Stimulated activated CD8-positive, alpha-beta memory T cell treated with anti-CD3 and anti-CD28 coated beads, Interleukin-4, amount 100 ng/mL, for 1 hour (primary cell): ENCODE measurements at regions not wholly inside any gene's neighbourhood (a gene's known extent, or its start where the extent isn't known, plus 50 kb on each side); places are given as distances from the start of the nearest gene placed in this dataset.

Source experiments
- DNase-seq, 2 donors: peaks; one replicate each; pipeline ENCODE4 v3.0.0-alpha.2; 2020; ENCODE audit warnings: low read depth in 2 of 2, low spot score in 1 of 2

DNA sequence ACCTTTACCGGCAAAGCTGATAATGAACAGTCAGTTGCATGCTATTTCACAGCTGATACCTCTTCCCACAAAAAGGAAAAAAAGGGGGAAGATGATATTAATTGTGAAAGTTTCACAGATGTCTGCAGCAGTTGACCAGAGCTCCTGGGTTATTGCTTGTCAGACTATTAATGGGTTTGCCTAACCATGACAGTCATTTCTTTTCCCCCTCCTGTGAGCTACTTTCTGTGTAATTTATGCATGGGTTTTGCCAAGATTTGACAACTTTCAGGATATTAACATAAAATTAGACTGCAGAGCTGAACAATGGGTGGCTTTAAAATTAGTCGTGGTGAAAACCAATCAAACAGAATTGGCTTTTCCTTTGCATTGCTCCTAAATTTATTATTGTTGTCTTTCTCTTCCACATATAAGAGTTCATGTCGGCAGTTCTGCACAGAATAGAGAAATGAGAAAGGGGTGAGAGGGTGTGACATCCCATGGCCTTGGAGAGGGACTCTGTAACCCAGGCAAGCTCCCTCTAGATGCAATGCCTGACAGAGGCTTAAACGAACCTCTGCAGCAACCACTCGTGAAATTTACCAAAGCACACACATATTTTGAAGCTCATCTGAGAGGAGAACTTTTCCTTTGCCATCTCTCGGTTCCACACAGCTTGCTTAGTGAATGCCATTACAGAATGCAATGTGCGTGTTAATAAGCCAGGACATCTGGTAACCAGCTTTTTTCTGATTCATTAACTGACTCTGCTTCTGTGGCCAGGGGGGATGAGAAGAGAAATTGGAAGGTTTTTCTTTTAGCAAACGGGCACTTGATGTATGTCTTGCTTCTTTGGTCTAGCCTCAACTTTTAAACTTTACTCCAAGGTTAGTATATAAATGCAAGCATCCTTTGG lies 82.2 kb upstream of the ITGA4 start:
- no peak for DNase-seq

DNA sequence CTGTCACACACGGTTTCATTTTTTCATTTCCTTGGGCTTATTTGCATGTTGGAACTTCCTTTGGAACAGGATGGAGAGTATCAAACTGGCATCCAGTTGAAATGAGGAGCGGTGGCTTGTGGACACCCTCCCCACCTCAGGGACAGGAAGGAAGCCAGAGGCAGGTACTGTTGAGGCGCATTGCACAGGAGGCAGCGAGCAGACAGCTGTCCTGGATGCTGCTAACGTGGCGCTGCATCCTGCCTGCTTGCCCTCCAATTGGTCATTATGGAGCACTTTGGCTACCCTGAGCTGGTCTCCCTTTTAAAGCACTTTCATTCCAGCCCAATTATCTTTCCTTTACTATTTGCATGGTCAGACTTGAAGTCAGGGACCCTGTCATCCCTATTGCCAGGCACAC lies 80.7 kb upstream of the ITGA4 start:
- DNase-seq, result no peak

DNA sequence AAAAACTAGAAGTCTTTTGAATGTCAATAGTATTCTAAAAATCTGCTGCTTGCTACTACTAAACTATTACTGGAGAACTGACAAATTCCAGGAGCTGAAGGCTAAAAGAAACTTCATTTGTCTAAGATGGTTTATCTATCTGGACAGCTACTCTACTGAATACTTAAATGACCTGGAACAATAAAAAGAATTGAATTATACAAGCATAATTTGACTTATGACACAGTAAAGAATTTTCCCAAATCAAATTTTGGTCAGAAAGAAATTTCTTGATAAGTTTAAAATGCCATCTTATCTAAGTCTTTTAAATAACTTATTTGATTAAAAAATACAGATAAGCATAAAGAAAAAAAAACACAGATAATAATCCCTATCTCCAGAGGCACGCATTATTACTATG lies 80.2 kb upstream of the ITGA4 start:
- no peak for DNase-seq

DNA sequence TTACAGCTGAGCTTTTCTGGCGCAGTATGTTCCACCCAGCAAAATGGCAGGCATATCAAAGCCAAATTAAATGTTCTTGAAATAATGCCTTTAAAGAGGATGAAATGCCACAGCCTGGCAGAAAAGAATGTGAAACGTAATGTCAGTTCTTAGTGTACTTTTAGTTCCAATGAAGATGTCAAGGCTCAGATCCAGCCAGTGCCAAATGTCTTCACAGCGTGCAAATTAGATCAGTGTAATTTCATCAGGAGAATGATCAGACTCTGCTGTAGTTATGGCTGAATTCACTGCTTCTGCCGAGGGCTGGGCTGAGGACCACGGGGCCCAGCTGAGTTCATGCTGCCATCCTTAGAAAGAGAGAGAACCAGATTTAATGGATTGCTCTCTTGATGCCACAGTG lies 78.7 kb upstream of the ITGA4 start:
- DNase-seq, result no peak

DNA sequence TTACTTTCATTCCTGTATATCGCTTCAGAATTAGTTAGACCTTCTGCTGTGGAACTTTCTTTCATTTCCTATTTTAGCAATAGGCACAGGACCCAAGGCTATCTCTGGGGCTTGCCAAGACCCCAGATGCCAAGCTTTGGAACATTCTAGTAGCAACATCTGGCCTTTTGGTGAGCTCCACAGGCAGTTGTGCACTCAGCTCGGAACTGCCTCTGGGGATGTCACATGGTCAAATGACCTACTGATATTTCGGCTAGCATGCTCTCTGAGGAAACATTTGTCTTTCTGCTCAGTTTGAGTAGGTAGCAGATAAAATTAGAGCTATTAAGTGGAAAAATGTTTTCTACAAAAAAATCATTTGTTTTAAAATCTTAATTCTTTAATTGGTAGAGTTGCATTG lies 76.6 kb upstream of the ITGA4 start:
- no peak for DNase-seq

DNA sequence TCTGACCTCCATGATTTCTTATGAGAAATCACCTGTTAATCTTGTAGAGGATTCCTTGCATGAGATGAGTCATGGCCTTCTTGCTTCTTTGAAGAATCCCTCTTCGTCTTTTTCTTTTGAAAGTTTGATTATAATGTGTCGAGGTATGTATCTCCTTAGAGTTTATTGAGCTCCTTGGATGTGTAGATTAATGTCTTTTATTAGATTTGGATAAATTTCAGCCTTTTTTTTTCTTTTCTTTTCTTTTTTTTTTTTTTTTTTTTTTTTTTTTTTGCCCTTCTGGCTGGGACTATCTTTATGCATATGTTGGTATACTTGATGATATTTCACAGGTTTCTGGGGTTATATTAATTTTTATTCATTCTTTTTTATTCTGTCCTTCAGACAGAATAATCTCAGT lies 72.3 kb upstream of the ITGA4 start:
- no peak for DNase-seq

DNA sequence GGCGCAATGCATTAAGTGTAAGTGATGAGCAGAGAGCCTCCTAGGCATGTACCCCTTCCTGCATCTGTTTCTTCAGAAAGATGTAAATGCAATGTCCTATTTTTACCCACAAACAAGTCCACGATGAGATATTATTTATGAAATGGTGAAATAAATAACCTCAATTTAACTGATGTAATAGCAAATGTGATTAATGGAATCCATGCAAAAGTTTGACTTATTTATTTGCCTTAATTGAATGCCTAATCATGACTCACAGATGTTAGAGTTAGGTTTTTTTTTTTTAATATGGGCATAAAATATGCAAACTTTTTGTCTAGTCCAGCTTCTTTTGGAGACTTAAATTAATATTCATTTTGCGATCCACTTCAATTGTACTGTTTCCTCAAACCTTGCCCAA lies 67.7 kb upstream of the ITGA4 start:
- no peak for DNase-seq

DNA sequence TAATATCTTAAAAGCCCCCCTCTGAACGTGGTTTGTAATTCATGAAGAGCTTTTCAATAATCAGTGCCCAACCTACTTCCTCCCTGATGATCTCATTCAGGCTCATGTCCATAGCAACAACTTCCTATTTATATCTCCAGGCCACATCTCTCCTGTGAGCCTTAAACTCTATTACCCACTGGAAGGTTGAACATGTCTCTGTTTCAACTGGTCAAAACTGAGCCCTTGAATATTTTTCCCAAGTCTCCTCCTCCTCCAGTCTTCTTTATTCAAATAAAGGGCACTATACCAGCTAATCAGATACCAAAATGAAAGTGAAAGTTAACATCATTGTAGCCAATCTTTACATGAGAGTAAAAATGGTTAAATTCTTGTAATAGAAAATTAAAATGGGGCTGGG lies 63.7 kb upstream of the ITGA4 start:
- no peak for DNase-seq

DNA sequence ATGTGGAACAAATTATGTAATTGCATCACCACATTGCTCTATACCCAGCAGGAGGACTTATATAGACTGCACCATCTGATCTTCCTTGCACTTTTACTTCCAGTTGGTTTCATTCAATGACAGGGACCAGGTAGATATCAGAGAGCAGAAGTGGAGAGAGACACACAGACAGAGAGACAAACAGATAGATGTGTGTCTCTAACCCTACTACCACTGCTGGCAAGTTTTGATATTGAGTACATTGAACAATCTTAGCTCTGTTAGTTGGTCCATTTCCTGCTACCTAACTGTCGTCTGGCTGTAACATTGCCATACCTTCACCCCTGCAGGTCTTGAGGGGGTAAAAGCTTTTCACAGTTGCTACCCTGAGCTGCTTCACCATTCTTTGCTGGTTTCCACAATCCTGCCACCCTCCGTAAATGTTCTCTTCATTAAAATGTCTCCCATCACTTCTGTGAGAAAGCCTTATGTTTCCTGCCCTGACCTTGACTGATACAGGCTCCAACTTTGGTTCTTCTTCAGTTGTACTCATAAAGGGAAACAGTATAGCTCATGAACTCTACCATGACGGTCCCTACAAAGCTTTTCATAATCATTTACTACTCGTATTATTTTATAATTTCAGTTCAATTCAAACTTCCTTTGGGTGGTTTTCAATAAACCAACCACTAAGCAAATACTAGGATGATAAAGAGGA lies 62.3 kb upstream of the ITGA4 start:
- no peak for DNase-seq

DNA sequence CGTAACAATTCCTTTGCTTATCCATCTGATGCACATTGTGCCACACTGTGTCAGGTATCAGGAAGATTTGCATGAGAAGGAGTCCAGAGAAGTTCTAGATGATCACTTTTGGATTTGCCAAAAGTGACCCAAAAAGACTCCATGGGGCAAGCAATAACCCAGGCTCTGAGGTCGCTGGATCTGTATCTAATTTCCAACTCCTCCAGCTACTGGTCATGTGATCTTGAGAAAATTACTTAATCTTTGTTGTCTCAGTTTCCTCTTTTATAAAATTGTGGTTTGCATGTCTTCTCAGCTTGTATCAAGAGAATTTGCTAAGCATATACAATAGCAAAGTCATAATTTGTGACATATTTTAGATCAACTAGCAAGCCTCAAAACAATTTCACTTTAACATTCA lies 61.3 kb upstream of the ITGA4 start:
- no peak for DNase-seq

DNA sequence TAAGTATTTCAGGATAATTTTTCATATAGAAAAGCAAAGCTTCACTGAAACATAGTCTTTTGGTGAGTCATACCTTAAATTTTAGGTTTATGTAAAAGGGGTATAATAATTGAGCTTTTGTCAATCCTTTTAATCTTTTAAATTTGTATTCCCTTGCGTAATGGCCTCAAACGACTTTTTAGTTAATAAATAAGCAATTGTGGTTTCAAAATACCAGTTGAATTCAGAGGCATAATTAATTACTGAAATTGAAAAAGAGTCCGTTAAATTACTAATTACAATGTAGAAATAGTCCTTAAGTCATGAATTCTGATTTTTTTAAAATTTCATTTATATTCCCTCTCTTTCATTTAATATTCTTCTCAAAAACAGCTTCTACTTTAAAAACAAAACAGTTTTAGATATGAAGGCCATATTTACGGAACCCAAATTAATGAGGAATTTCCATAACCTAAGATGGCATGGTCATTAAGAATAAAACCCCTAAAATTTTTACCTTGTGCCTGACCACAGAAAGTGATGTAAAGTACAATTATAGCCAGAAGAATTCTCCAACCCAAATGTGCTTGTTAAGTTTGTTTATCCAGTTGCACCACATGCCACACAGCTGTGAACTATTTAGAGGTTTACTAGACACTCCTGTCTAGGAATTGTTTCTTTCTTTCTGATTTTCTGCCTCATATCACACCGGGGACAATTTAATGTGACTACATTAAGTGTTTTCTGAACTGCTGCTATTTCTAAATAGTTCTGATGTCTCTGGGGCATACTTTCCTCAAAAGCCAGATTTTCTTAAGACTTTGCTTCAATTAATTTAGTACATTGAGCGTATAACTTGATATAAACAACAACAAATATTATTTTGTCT lies 60.7 kb upstream of the ITGA4 start:
- DNase-seq, result no peak

DNA sequence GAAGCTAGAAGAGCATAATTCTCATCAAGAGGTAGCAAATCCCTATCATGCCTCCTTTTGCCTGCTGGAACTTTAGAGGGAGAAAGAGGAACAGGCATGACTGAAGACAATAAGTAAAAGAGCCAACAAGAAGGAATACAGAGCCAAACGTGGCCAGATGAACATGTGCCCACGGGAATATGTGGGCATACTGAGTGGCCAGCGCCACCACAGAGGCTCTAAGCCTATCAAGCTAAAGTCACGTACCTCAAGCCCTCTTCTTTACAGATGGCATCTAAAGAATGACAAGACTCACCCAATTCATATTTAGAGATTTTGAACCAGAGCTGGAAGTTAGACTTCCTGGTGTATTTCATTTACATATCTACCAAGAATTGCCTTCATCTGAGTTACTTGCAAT lies 59.9 kb upstream of the ITGA4 start:
- DNase-seq, result no peak

DNA sequence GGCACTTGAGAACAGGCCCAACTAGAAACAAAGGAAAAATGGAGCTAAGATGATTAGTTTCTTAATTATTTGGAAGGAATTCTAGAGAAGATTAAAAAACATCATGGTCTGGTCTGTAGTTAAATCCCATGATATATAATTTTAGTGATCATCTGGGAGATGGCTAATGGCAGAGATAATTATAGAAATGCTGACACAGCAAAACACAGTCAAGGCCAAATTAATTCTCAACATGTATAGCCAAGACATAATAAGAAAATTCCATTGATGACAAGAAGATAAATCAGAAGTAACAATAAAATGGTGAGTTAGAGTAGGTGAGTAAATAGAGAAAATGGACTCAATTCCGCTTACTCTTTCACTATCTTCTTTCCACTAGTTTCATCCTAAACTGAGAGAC lies 59.2 kb upstream of the ITGA4 start:
- no peak for DNase-seq

DNA sequence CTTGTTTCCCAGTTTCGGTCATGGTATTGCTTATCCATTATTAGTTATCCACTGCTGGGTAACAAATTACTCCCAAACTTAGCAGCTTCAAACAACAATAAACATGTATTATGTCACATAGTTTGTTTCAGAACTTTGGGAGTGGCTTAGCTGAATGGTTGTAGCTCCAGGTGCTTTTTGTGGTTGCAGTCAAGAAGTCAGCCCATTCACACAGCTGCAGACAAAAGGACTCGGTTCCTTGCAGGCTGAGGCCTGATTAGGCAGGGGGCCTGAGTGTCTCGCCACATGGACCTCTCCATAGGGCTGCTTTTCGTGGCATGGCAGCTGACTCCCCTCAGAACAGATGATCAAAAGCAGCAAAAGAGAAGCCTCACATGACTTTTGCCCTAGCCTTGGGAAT lies 58.2 kb upstream of the ITGA4 start:
- no peak for DNase-seq

DNA sequence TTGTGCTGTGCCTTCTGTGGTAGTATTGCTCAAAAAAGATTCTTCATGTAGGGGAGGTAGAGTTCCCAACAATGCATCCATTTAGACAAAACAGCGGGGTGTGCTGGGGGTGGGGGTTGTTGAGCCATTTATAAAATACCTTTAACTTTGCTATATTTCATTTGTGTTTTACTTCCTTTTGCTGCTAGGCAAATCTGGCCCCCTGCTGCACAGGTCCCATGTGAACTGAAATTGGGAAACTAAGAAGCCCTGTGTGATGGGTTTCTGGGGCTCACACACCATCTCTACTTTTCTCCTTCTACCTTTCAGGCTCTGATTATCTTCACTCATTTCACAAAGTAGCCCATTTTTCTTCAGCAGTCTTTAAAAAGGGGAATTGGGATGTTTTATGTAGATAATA lies 52.7 kb upstream of the ITGA4 start:
- DNase-seq, result no peak

DNA sequence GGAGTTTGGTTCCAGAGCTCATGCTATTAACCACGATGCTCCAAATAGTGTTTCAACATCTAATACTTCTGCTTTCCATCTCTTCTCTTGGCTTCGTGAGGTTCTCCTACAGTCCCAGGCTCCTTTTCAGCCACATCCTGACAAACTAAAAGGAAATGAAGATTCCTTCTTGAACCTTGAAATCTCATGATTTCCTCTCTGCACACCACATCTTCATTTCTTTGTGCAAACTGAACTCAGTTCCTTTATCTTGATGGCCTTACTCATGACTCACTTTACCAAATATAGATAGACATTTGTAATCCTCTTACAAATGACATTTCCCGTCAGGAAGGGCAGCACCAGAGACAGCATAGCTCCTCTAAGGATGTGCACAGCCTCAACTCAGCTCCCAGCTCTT lies 50.0 kb upstream of the ITGA4 start:
- no peak for DNase-seq
